GM12865 (cell line): ENCODE measurements at regions not wholly inside any gene's neighbourhood (a gene's known extent, or its start where the extent isn't known, plus 50 kb on each side); places are given as distances from the start of the nearest gene placed in this dataset.

Experiments
- DNase-seq: peaks from one replicate; pipeline ENCODE4 v3.0.0; 2010; ENCODE audit warnings: low read depth
- H3K4me3 ChIP-seq: 2 replicates; pipeline ENCODE4 v1.5.1; 2011; ENCODE audit warnings: mild to moderate bottlenecking, low read depth, low read length, control low read depth
- CTCF ChIP-seq: IDR thresholded peaks from 2 replicates; pipeline ENCODE4 v1.5.1; 2011; ENCODE audit warnings: low read length, control low read depth, low read depth, inconsistent platforms; ENCODE audit not compliant: insufficient read depth; ENCODE audit errors: missing control alignments

- no peak for DNase-seq
- no peak overlapping the region for H3K4me3 ChIP-seq
- no peak for TF ChIP-seq CTCF
These were observed 99.4 kb upstream of the DMRT1 start for GRCh38 chr9:742104-742503.

GRCh38 chr9:742914-743589 lies 98.4 kb upstream of the DMRT1 start:
- no peak for DNase-seq
- TF ChIP-seq CTCF: no peak
- no peak overlapping the region for H3K4me3 ChIP-seq

- no peak for DNase-seq
- H3K4me3 ChIP-seq: no peak overlapping the region
- no peak for TF ChIP-seq CTCF
These were observed 97.3 kb upstream of the DMRT1 start for GRCh38 chr9:744046-744712.

- no peak for DNase-seq
- TF ChIP-seq CTCF: no peak
- no peak overlapping the region for H3K4me3 ChIP-seq
These were observed 96.6 kb upstream of the DMRT1 start for GRCh38 chr9:744790-745484.

- TF ChIP-seq CTCF: no peak
- no peak overlapping the region for H3K4me3 ChIP-seq
- no peak for DNase-seq
These were observed 95.6 kb upstream of the DMRT1 start for GRCh38 chr9:745761-746380.

- H3K4me3 ChIP-seq: no peak overlapping the region
- no peak for DNase-seq
- no peak for TF ChIP-seq CTCF
These were observed 94.6 kb upstream of the DMRT1 start for GRCh38 chr9:746661-747434.
